Right lung (tissue), 2 donors: ENCODE measurements at regions not wholly inside any gene's neighbourhood (a gene's known extent, or its start where the extent isn't known, plus 50 kb on each side); places are given as distances from the start of the nearest gene placed in this dataset.
"Not testable (repeated sequence)": the region's sequence is repeated elsewhere in the genome, so short reads cannot be mapped to it uniquely, and the experiment has no call there.

Experiments used
- DNase-seq, 2 donors: peaks; one replicate each; pipeline ENCODE4 v3.0.0-alpha.2; 2013

DNA sequence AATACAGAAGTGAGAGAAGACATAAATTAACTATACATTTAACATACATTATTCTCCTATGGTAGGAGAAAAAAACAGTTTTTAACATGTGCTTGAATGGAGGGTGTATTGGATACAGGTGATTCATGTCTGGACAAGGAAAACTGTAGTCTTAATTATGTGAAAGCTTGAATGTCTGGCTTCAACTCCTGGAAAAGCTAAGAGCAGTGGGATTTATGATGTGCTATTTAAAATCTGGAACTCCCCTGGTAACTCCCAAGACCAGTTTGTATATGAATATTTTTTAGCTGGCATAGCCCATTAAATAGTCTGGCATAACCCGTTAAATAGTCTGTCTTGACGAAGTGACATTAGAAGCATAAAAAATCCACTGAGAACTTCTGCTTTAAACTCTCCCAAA is 410.0 kb upstream of the PTCHD4 start:
- peak in 1 of 2 donors; percentile 11 for DNase-seq

DNA sequence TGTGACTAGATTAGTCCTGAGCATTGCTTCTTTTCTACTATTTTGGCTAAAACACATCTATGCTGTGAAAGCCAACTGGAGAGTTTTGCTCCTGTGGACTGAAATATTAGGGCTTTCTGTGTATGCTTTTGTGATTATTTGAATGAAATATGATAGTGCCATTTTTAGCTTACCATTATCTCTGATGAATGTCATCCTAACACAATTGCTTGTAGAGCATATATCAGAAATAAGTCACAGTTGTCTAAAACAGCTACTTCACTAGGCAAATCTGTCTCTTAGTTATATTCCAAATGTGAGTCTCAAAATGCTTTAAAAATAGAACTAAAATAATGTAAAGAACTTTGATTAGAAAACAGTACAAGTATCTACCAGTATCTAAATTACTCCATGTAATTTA is 401.4 kb upstream of the PTCHD4 start:
- no peak for DNase-seq

DNA sequence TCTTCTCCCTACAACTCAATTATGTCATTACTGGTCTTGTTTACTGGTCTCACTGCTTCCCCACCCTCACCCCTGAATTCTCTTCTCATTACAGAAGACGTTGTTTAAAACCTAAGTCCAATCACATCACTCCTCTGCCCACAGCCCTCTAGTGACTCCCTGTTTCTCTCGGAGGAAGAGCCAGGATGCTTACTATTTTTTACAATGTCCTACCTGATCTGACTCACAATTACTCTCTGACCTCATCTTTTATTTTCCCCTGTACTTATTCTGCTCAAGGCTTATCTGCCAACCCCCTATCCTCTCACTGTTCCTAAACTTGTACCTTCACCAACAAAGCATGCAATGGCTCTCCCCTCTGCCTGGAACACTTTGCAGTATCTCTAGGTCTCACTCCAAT is 400.4 kb upstream of the PTCHD4 start:
- no peak for DNase-seq

DNA sequence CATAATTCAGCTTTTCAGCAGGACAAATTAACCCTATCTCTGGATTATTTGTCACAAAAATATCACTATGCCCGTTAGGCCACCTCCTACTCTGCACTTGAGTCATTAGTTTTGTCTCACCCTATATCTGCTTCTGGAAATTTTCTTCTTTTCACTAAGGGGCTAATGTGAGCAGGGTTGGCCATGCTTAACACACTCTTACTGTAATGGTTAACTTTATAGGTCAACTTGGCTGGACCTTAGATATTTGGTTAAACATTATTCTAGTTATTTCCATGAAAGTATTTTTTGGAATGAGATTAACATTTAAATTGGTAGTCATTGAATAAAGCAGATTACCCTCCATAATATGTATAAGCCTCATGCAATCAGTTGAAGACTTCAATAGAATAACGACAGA is 394.6 kb upstream of the PTCHD4 start:
- no peak for DNase-seq

DNA sequence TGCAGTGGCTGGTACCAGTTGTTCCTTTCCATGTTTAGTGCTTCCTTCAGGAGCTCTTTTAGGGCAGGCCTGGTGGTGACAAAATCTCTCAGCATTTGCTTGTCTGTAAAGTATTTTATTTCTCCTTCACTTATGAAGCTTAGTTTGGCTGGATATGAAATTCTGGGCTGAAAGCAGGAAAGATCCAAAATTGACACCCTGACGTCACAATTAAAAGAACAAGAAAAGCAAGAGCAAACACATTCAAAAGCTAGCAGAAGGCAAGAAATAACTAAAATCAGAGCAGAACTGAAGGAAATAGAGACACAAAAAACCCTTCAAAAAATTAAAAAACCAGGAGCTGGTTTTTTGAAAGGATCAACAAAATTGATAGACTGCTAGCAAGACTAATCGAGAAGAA is 382.4 kb upstream of the PTCHD4 start:
- not testable (repeated sequence) for DNase-seq

DNA sequence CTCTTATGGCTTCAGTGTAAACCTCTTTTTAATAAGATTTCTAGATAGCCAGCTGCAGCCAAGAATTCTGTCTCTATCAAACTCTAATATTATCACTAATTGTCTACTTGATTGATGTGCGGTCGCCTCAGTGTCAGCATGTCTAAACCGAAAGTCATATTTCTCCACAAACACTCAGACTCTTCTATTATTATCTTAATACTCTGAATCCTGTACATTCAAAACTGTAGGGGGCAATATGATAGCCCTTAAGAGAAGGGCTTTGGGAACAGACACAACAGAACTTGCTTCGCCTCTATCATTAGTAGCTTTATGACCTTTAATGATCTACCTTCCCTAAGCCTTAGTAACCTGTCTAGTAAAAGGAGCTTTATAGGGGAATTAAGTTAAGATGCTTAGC is 379.7 kb upstream of the PTCHD4 start:
- no peak for DNase-seq

DNA sequence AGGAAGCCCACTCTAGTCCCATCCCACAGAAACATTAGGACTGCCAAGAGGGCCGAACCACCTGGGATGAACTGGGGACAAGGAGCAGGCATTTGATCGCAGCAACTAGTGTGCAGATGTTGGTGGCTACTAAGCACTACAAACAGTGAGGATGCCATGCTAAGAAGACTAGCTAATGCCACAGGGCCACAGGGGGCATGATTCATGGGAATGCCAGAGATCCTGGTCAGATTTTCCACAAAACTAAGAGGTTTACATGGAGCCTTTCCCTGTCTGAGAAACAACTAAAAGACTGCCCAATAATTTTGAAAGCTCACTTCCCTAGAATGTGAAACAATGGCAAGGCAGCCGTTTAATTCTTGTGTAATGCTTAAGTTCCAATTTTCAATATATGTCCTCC is 375.9 kb upstream of the PTCHD4 start:
- no peak for DNase-seq

DNA sequence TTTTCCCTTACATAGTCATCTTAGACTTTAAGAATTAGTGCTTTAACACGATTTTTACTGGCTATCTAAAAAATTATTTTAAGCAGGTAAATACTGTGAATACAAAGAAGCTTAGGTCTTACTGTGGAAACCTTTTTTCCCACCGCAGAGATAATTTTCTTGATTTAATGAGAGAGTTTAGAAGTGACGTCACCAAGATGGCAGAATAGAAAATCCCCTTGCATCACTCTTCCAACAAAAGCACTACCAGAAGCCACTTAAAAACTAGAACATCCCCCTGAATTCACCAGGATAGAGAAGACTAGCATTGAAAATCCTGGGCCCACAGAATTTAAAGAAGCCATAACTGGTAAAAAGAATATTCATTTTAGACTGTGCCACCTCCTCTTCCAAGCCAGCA is 375.4 kb upstream of the PTCHD4 start:
- DNase-seq = no peak

DNA sequence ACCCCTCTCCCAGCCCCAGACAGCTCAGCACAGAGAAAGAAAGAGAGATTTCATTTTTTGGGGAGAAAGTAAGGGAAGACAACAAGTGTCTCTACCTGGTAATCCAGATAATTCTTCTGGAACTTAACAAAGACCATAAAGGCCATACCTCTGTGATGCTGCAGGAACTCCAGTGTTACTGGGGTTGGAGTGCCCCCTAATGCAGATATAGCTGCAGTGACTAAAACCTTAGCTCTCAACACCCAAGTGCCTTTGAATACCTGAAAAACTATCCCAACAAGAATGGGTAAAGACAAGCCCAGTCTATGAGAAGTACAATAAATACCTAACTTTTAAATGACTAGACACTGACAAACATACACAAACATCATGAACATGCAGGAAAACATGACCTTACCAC is 365.3 kb upstream of the PTCHD4 start:
- DNase-seq = no peak

DNA sequence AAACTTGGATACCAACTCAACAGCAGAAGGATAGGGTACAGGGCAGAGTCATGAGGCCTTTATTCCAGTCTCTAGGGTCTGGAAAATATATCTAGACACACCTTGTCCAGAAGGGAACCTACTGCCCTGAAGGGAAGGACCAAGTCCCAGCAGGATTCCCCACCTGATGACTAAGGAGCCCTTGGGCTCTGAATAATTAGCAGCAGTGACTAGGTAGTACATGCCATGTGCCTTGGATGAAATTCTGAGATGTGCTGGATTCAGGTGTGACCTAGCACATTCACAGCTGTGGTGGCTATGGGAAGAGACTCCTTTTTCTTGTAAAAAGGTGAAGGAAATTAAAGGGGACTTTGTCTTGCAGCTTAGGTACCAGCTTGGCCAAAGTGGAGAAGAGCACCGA is 364.3 kb upstream of the PTCHD4 start:
- no peak for DNase-seq

DNA sequence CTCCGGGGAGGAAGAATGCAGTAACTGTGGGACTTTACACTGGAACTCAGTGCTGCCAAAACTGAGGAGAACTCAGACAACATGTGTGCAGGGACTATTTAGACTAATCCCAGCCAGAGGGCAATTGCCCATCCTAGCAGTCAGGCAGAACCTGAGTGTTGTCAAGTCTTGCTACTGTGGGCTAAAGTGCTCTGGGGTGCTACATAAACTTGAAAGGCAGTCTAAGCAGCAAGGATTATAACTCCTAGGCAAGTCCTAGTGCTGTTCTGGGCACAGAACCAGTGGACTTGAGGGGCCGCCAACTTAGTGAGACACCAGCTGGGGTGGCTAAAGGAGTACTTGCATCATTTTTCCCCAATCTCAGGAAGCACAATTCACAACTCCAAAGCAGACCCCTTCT is 363.8 kb upstream of the PTCHD4 start:
- peak; percentile 16 to 34 for DNase-seq

DNA sequence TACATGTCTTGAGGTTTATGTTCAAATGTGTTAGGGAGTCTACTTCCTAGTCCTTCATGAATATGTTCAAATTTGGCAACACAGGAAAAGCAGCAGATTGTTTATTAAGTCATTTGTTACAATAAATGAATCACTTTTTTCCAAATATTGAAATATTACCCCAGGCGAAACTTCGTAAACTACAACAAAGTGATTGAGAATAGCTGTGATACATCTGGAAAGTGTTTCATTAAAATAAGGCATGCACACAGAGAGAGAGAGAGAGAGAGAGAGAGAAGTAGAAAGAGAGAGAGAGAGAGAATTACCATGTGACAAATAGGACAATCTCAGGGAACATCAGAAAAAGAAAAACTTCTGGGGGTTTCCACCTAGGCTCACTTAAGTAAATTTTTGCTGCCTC is 363.1 kb upstream of the PTCHD4 start:
- DNase-seq = no peak

DNA sequence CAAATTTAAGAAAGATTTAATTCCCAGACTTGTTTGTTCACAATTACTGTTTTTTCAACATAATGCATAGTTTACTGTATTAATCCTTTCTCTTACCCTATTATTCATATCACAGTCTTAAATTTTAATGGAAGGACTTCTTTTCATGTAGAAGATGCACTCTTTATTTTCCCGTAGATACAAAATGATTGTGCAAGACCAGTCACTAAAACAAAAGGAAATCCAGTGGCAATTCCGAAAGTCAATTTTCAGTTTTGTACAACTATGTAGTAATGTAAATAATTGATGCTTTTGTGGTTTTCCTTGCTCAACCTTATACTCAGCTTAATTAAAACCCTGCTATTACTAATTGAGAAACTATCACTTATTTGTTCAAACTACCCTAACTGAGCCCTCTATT is 361.5 kb upstream of the PTCHD4 start:
- no peak for DNase-seq

DNA sequence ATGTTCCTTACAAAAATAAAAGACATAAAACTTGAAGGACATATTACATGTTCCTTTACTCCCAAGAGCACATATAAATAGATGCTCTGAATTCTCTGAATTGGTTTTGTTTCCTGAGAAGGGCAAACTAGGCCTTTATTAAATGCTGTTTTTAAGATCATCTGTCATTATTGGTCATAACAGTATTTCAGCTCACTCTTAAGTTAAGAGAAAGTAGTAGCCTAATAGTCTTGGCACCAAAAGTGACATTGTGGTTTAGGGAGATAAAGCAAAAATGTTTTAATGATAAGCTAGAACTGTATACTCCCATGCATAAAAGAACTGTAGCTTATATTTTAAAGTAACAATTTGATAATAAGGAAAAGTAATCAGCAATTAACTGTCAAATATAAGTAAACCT is 361.1 kb upstream of the PTCHD4 start:
- DNase-seq = no peak

DNA sequence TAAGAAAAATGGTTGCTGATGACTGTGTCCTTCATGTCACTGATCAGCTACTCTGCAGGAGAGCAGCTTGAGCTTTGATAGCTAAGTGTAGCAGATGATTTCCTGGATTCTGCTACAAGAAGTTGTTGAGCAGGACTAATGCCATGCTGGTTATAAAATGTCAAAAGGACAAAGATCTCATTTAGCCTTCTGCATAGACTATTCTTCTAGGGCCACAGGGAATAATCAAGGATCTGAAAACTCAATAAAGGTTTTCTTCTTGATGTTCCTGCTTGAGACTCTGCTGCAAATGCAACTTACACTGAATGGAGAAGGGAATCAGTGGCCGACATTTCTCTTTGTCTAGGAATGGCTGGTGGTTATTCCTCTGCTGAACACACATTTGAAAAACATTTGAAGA is 360.3 kb upstream of the PTCHD4 start:
- DNase-seq = no peak

DNA sequence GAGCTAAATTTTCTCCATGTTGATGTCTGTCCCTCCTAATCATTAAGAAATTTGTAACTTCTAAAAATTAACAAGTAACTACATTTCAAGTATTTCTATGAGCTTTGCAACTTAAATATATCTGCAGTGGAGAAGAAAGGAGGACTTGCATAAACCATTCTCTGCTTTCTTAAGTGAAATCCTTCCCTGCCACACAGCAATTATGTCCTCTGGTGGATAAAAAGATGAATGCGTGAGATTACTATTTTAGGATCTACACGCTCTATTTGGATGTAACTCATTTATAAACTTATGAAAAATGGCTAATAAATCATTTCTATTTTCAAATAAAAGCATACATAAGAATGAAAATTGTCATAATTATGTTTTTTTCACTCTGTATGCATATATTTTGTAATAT is 338.0 kb upstream of the PTCHD4 start:
- DNase-seq = no peak

DNA sequence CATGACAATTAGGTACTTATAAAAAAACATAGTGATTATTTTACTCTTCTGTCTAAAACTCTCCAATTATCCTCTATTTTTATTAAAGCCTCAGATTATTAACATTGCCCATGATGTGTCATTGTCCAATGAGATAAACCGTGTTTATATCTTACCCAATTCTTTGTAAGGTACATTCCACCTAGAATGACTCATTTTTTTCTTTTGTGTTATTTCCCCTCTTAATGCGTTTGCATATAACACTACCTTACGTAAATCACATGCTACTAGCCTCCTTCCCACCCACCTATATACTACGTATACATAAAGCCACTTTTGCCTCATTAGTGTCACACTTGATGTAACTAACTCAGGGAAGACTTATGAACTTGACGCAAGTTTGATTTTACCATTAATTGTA is 336.3 kb upstream of the PTCHD4 start:
- DNase-seq = no peak

DNA sequence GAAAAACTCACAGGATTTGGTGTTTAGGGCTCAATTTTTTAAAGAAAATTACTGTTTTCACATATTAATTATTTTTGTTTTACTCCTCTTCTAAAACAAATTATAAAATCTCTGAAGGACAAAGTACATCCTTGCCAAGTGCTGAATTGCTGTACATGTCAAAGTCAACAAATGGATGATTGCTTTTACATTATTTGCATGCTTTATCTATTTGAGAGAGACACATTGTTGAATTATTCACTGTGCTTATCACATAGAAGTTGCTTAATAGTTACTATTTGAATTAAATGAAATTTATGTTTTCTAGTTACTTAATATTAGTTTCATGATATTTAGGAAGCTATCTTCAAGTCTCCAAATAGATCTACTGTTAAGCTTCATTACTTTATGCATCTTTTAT is 318.6 kb upstream of the PTCHD4 start:
- no peak for DNase-seq

DNA sequence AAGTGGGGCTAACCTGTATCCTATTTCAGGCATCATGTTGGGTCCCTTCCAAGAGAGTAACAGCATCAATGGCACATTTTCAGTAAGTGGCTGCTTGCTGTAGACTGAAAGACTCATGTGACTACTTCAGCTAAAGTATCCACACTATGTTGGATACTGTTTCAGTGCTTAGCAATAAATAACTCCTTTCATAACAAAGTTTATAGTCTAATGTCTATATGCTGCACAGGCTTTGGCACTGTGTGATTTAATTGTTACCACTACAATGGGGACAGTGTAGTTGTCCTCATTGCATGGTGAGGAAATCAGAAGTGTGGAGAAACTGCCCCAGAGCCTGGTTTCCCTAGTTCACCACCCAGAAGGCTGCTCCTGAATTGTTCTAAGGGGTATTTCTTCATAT is 318.0 kb upstream of the PTCHD4 start:
- DNase-seq = no peak

DNA sequence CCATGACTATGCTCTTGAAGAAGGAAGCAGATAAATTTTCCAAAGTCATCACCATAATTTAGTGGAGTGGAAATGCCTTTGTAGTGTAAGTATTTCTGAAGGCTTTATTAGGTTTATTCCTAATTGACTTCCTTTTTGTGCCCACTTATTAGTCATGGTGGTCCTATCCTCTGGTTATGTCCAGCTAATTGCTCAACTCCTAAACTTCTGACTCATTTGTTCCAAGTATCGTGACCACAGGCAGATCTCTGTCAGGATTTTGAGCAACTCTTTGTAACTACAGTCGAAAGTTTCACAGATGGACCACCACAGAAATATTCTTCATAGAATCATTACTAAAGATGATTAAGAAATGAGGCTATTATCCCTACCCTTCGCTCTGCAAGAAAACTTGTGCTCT is 315.6 kb upstream of the PTCHD4 start:
- no peak for DNase-seq

DNA sequence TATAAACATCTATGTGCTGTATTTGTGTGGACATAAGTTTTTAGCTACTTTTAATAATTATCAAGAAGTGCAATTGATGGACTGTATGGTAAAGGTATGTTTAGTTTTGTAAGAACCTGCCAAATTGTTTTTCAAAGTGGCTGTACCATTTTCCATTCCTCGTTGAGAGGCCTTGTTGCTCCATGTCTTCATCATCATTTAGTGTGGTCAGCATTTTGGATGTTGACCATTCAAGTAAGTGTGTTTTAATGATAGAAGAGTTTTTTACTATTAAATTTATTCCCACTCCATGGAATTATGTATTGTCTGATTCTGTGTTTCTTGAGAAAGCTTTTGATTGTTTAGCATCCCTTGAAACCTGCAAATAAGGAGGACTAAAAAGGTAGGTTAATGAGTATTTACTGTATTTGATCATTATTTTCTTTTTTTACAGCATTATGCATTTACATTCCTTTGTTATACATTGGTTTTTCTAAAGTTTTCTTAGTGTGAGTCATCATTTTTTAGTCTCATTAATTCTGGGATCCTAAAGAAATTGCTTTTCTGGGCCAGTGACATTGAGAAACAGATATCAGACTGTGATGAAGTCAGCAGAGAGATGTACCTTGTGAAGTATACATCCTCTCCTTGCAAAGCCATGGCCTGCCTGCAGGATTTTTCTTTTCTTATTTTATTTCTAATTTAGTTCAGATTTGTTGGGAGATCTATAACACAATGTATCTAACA is 312.8 kb upstream of the PTCHD4 start:
- no peak for DNase-seq

DNA sequence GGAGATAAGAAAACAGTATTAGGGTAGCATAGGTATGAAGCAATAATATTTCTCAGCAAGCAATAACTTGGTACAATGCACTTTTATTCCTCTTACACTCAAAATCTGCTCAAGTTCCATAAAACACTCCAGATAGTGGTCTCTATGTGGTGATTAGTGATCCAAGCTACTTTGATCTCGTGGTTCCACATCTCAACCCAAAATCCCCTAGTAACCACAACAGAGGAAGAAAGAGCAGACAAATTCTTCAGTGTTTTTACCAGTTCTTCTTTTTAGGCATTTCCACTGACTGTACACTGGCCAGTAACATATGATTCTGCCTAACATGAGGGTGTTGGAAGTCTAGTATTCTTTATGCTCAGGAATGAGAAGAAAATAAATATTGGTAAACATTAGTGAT is 309.0 kb upstream of the PTCHD4 start:
- DNase-seq = no peak

DNA sequence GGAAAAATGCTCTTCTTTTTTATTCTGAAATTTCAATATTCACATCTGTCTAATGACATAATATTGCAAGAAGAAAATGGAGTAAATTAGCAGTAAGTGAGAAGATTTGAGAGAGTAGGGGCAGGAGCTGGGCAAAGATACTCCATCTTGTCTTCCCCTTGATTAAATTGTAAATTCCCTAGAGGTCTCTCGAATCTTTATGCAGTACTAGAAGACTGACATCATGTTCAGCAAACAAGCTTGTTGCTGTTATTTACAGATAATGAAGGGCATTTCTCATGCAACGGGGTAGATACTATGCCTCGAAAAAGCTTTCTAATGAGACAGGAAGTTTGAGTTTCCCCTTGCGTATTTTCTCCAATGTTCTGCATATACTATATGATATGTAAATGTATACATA is 306.9 kb upstream of the PTCHD4 start:
- no peak for DNase-seq

DNA sequence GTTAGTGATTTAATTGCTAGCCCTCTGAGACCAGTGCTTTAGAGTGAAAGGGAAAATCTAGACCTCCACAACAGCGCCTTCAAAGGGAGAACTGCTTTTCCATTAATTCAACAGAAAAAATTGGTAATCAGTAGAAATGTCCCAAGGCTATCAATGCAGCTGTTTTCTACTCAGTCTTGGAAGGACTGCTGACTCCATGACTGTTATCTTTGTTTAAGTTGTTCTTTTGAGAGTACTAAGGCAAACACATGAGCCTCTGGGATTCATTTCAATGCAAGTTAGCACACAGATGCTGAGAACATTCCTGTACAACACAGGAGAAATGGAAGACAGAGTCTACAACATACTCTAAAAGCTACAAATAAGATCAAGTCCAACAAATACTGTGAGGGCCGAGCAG is 301.7 kb upstream of the PTCHD4 start:
- DNase-seq = no peak

DNA sequence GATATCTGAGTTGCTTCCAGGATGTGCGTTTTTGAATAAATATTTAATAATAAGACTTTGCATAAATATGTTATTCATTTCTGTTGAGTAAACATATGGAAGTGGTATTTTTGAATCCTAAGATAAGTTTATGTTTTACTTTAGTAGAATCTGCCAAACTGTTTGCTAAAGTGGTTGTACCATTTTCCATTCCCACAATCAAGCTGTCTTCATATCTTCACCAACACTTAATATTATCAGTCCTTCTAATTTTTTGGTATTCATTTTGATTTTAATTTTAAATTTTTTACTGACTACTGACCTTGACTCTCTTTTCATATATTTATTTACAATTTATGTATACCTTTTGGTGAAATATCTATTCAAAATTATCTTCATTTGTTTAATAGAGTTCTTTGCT is 293.9 kb upstream of the PTCHD4 start:
- no peak for DNase-seq
